ENCODE measurements at regions not wholly inside any gene's neighbourhood (a gene's known extent, or its start where the extent isn't known, plus 50 kb on each side); places are given as distances from the start of the nearest gene placed in this dataset.

GRCh38 chr2:64923385-64923710 is 65.9 kb upstream of the SLC1A4 start:
- TF ChIP-seq EZH2 (IDR thresholded peaks at IDR 0.05; ENCODE audit: borderline replicate concordance, low read depth, low read length, poor library complexity, severe bottlenecking) = no peak
- TF ChIP-seq CTCF (conservative IDR thresholded peaks at IDR 0.05; ENCODE audit: low read depth, low read length) = no peak

Data from A673 (cell line).